ENCODE measurements at regions not wholly inside any gene's neighbourhood (a gene's known extent, or its start where the extent isn't known, plus 50 kb on each side); places are given as distances from the start of the nearest gene placed in this dataset.

DNA sequence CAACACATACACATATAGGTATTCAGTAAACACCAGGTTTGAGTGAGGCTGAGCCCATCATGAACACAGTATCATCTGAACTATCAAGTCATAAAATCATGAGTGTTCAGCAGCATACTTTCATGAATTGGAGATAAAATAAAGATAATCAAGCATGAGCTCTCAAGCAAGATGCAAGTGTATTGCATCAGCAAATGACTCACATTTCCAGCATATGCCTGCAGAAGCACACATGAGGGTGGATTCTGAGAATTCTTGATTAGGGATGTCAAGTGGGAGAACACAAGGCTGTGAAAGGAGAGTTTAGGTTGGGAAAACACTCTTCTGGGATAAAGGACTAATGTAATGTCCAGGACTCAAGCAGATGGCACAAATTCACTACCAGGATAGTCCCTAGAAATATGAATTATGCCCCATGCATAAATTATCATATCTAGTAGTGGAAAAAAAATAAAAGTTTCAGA is 299.2 kb downstream of the SRGAP2C start:
- TF ChIP-seq CTCF (IDR thresholded peaks at IDR 0.05) (no peak), POLR2A (IDR thresholded peaks at IDR 0.05) (no peak)

Data from sigmoid colon (tissue), 3 donors.